ENCODE measurements at regions not wholly inside any gene's neighbourhood (a gene's known extent, or its start where the extent isn't known, plus 50 kb on each side); places are given as distances from the start of the nearest gene placed in this dataset.

GRCh38 chr13:109672545-109672944 is 113.8 kb downstream of the IRS2 start:
- no peak for TF ChIP-seq PAX5 (IDR thresholded peaks at IDR 0.05; ENCODE audit: borderline replicate concordance, low read depth, low read length)
- no peak for TF ChIP-seq CTCF (IDR thresholded peaks at IDR 0.05 in 2 of 3, conservative IDR thresholded peaks at IDR 0.05 in 1 of 3; ENCODE audit: control insufficient read depth in 2 of 3, extremely low read depth in 1 of 3, insufficient read depth in 1 of 3, low read depth in 3 of 3, low read length in 3 of 3)
- no peak for TF ChIP-seq IRF3 (IDR thresholded peaks at IDR 0.05)
- no peak for TF ChIP-seq PML (IDR thresholded peaks at IDR 0.05; ENCODE audit: low read length)
- no peak for TF ChIP-seq JUNB (IDR thresholded peaks at IDR 0.05)
- no peak for TF ChIP-seq EZH2 (IDR thresholded peaks at IDR 0.05; ENCODE audit: borderline replicate concordance, control insufficient read depth, low read depth, low read length)
- TF ChIP-seq CREB1 (IDR thresholded peaks at IDR 0.05; ENCODE audit: low read depth) = no peak
- TF ChIP-seq NFYB (IDR thresholded peaks at IDR 0.05; ENCODE audit: insufficient read depth, low read depth, low read length) = no peak
- no peak for TF ChIP-seq NFXL1 (IDR thresholded peaks at IDR 0.05; ENCODE audit: borderline replicate concordance)
- TF ChIP-seq SRF (IDR thresholded peaks at IDR 0.05; ENCODE audit: low read depth in 2 of 2, low read length in 2 of 2) = no peak
- no peak for TF ChIP-seq E4F1 (IDR thresholded peaks at IDR 0.05; ENCODE audit: borderline replicate concordance, partially characterized antibody)
- TF ChIP-seq POLR2AphosphoS5 (IDR thresholded peaks at IDR 0.05; ENCODE audit: low read length) = no peak

Data from GM12878 (cell line).